Umbilical cord (tissue), 1 donor: ENCODE measurements at regions not wholly inside any gene's neighbourhood (a gene's known extent, or its start where the extent isn't known, plus 50 kb on each side); places are given as distances from the start of the nearest gene placed in this dataset.

Experiments
- DNase-seq: peaks from one replicate; pipeline ENCODE4 v3.0.0-alpha.2; 2015; ENCODE audit warnings: low spot score

- no peak for DNase-seq
Measured at GRCh38 chr2:225140723-225141122, 98.5 kb upstream of the DOCK10 start.

GRCh38 chr2:225137971-225138370, 95.7 kb upstream of the DOCK10 start:
- DNase-seq = no peak

GRCh38 chr2:225136552-225136951, 94.3 kb upstream of the DOCK10 start:
- no peak for DNase-seq

GRCh38 chr2:225131898-225132297, 89.6 kb upstream of the DOCK10 start:
- no peak for DNase-seq

- no peak for DNase-seq
Measured at GRCh38 chr2:225130093-225130492, 87.8 kb upstream of the DOCK10 start.

- no peak for DNase-seq
Measured at GRCh38 chr2:225124311-225125017, 82.2 kb upstream of the DOCK10 start.

GRCh38 chr2:225122583-225123486, 80.6 kb upstream of the DOCK10 start:
- DNase-seq = no peak

- no peak for DNase-seq
Measured at GRCh38 chr2:225122007-225122406, 79.7 kb upstream of the DOCK10 start.

GRCh38 chr2:225120186-225120585, 77.9 kb upstream of the DOCK10 start:
- DNase-seq = no peak

- DNase-seq = no peak
Measured at GRCh38 chr2:225117051-225117716, 74.9 kb upstream of the DOCK10 start.

- no peak for DNase-seq
Measured at GRCh38 chr2:225114786-225115323, 72.6 kb upstream of the DOCK10 start.

- DNase-seq = no peak
Measured at GRCh38 chr2:225113371-225114015, 71.2 kb upstream of the DOCK10 start.

GRCh38 chr2:225112362-225113126, 70.3 kb upstream of the DOCK10 start:
- peak; percentile 13 for DNase-seq

- no peak for DNase-seq
Measured at GRCh38 chr2:225108805-225109204, 66.5 kb upstream of the DOCK10 start.

- DNase-seq = no peak
Measured at GRCh38 chr2:225104971-225105370, 62.7 kb upstream of the DOCK10 start.

- DNase-seq = no peak
Measured at GRCh38 chr2:225104321-225104720, 62.1 kb upstream of the DOCK10 start.

- no peak for DNase-seq
Measured at GRCh38 chr2:225103737-225104141, 61.5 kb upstream of the DOCK10 start.

- no peak for DNase-seq
Measured at GRCh38 chr2:225100856-225101294, 58.6 kb upstream of the DOCK10 start.

- DNase-seq = no peak
Measured at GRCh38 chr2:225100269-225100668, 58.0 kb upstream of the DOCK10 start.

- DNase-seq = no peak
Measured at GRCh38 chr2:225097035-225097434, 54.8 kb upstream of the DOCK10 start.
